Epidermal melanocyte (primary cell): ENCODE measurements at regions not wholly inside any gene's neighbourhood (a gene's known extent, or its start where the extent isn't known, plus 50 kb on each side); places are given as distances from the start of the nearest gene placed in this dataset.
A peak's percentile ranks its signal among the peaks of the same experiment; 100 is the strongest.
"Not testable (repeated sequence)": the region's sequence is repeated elsewhere in the genome, so short reads cannot be mapped to it uniquely, and the experiment has no call there.

Source experiments
- DNase-seq: peaks from one replicate; pipeline ENCODE4 v3.0.0; 2011; ENCODE audit warnings: low spot score; ENCODE audit not compliant: insufficient read length

GRCh38 chr2:131639001-131639620 lies 111.4 kb downstream of the CCDC74A start:
- DNase-seq, result not testable (repeated sequence)

DNA sequence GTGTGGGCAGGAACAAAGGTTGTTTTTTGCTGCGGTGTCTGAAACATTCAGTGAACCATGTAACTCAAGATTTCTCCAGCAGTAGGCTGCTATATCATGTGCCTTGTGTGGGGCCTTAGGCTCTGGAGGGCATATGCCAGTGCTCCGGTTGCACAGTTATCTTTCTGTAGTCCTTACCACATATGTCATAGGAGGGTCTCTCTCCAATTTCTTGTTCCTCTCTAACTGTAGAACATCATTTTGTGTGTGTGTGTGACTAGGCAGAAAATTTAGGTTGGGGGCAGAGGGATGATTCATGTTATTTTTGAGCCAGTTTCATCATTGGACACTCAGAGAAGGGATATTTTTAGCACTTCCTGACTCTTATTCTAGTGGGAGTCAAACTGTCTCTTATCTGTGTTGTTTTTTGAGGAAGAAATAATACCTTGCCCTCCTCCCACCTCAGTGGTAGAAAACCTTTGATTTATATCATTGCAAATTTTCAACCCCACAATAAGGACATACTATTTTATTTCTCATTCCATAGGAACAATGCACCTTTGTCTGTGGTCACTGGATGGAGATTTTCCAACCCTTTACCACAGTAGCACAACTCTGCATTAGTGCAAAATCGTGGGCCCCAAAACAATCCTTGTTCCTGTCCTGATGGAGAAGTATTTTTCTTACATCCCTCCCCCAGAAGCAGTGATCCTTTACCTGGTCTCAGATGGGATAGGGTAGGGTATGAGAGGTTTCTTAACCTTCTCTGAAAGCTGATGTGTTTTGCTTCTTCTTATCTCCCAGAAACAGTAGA lies 113.9 kb downstream of the CCDC74A start:
- DNase-seq, result peak; percentile 21

GRCh38 chr2:131643180-131643579 lies 115.5 kb downstream of the CCDC74A start:
- not testable (repeated sequence) for DNase-seq

GRCh38 chr2:131645177-131645765 lies 117.6 kb downstream of the CCDC74A start:
- DNase-seq, result no peak

DNA sequence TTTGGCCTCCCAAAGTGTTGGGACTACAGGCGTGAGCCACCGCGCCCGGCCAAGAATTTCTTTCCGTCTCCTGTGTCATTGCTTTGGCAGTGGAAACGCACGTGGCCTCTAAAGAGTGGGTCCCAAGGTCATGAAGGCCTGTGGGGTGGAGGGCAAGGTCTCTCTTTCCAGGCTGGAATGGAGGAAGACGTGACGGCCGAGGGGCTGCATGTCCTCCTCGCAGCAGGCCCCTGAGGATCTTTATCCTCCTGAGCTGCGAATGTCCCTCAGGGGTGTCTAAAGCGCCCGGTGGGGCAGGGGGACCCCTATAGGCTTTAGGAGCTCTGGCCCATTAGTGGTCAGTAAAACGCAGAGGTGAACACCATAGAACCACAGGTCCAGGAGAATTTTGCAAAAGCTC lies 118.5 kb downstream of the CCDC74A start:
- DNase-seq, result not testable (repeated sequence)

DNA sequence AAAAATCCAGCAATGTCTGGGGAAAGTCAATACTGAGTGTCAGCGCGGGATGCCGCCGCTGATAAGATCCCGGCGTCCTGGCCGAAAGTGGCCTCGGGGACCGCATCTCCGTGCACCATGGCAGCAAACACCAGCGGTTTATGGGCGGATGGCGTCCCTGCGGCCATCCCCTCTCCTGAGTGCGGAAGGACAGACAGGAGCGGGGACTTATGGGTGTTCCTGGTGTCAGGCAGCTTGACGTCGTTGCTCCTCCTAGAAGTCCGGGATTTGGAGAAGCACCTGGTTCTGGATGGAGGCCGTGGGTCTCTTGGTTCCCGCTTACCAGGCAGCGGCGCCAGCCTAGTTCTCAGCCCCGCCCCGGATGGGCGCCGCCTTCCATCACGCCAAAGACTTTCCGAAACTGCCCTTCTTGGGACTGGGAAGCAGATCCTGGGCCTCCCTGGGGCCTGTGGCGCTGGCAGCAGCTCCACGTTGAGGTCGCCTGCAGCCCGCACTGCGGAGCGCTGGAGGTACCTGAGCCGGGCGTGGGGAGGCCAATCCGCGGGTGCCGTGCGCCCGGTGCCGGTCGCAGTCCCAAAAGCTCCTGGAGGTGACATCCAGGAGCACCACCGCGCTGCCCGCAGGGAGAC lies 119.1 kb downstream of the CCDC74A start:
- no peak for DNase-seq

DNA sequence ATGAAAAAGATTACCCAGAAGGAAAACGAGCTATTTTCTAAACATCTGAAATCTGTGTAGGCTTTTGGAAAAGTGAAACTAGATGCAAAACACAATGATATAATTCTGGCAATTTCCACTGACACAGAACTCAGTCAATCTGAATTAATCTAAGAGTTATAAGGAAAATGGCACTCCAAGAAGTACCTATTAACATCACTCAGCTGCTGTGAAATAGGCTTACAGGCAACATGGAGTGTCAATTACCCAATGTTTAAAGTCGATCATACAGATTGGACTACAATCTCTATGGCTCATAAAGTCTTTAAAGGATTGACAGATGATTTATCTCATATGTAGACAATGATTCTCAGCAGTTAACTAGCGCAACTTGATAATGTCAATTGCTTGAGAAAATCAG lies 120.9 kb downstream of the CCDC74A start:
- DNase-seq, result not testable (repeated sequence)

DNA sequence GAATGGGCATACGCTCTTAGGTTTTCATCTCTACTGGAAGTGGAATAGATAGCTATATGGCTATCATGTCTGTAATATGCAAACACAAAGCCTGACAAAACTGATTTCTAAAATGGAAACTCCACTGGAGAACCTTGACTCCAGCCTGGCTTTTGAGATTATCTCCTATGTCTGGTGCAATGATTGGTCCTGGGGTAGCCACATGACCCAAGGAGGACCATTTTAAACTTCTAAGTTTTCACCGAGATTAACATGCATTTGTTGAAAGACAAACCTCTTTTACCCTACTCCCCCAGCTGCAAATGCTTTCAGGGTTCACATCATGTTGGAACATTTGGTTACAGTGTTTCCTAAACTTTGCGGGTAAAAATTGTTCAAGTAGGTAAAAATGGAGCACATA lies 124.6 kb downstream of the CCDC74A start:
- not testable (repeated sequence) for DNase-seq

- DNase-seq, result not testable (repeated sequence)
Measured at GRCh38 chr2:131654107-131654506, 126.4 kb downstream of the CCDC74A start.

DNA sequence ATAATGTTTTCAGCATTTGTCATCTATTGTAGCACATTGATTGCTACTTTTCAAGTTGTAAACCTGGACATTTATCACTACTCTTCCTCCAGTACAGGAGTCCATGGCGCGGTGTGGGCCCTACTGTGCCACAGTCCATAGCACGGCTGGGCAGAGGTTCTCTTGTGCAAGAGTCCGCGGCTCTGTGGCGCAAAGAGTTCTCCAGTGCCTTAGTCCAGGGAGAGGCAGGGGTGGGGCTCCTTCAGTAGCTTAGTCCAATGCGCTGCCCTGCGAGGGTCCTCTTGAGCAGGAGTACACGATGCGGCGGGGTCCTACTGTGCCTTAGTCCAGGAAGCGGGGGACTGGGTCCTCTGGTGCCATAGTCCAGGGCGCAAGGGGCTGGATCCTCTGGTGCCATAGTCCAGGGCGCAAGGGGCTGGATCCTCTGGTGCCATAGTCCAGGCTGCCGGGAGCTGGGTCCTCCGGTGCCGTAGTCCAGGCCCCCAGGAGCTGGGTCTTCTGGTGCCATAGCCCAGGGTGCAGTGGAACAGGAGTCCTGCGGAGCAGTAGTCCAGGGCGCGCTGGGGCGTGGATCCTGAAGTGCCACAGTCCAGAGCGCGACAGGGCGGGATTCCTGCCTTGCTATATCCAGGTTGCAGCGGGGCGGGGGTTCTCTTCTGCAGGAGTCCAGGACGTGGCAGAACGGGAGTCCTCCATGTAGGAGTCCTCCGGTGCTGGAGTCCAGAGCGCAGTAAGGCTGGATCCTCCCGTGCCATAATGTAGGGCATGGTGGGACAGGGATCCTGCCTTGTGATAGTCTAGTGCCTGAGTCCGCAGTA lies 129.3 kb downstream of the CCDC74A start:
- DNase-seq, result no peak

DNA sequence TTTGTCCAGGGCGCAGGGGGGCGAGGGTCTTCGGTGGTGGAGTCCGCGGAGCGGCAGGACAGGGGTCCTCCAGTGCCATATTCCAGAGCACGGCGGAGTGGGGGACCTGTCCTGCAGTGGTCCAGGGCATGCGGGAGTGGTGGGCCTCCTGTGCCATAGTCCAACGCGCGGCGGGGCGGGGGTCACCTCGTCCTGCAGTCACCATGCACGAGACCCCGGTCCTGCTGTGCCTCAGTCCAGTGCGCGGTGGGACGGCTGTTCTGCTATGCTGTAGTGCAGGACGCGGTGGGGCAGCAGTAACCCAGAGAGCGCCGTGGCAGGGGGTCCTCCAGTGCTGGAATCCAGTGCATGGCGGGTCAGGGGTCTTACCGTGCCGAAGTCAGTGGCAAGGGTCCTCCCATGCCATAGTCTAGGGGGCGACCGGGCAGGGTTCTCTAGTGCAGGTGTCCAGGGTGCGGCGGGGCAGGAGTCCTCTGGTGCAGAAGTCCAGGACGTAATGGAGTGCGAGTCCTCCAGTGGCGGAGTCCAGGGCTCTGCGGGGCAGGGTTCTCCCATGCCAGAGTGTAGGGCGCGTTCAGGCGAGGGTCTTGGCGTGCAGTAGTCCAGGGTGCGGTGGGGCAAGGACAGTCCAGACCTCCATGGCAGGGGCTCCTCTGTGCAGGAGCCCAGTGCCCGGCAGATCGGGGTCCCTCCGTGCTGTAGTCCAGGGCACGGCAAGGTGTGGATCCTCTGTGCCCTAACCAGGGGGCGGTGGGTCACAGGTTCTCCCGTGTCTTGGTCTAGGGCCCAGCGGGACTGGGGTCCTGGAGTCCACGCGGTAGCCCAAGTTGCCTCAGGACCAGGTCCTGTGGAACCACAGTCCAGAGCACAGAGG lies 130.4 kb downstream of the CCDC74A start:
- no peak for DNase-seq

DNA sequence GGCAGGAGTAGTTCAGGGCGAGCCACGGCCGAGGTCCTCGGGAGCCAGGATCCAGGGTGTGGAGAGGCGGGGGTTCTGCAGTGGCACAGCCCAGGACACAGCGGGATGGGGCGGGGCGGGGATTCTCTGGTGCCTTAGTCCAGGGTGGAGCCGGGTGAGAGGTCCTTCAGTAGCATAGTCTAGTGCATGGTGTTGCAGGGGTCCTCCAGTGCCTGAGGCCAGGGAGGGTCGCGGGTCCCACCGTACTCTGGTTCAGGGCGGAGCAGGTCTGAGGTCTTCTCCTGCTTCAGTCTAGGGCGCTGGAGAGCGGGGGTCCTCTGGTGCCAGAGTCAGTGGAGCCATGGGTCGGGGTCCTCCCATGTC lies 131.1 kb downstream of the CCDC74A start:
- no peak for DNase-seq

DNA sequence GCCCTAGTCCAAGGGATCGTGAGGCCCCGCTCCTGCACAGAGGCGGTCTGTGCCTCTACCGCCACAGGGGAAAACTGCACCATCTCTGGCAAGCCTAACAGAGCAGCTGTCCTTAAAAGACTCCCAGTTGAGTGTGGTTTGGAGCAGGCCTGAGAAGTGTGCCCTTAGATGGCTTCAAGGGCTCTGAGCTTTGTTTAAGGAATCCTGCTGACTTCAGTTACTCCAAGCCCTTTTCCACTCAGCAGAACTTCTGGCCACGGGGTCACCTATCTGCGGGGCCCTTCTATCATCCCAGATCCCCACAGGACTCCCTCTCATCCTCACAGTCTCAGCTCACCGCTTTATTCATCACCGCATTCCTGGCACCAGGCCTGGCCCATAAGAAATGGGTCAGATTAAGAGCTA lies 131.5 kb downstream of the CCDC74A start:
- no peak for DNase-seq

- not testable (repeated sequence) for DNase-seq
Measured at GRCh38 chr2:131661101-131661782, 133.6 kb downstream of the CCDC74A start.

- DNase-seq, result not testable (repeated sequence)
Measured at GRCh38 chr2:131661884-131662535, 134.3 kb downstream of the CCDC74A start.

GRCh38 chr2:131663501-131663900 lies 135.8 kb downstream of the CCDC74A start:
- not testable (repeated sequence) for DNase-seq

DNA sequence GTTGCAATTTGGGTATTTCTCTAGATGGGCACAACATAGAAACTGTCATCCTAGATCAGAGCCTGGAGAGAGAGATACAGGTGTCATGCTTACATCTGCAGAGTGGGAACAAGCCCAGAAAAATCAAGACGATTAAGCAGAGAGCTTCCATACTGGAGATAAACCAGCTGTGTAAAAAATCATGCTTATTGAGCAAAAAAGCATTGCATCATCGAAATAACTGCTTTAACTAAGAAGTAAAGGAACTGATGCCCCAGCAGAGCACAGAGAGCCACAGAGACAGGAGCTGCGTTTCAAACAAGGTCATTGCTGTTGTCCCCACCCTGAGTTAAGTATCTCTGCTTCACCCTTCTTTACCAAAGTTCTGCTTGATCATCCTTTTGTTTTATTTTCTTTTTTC lies 138.0 kb downstream of the CCDC74A start:
- DNase-seq, result not testable (repeated sequence)

DNA sequence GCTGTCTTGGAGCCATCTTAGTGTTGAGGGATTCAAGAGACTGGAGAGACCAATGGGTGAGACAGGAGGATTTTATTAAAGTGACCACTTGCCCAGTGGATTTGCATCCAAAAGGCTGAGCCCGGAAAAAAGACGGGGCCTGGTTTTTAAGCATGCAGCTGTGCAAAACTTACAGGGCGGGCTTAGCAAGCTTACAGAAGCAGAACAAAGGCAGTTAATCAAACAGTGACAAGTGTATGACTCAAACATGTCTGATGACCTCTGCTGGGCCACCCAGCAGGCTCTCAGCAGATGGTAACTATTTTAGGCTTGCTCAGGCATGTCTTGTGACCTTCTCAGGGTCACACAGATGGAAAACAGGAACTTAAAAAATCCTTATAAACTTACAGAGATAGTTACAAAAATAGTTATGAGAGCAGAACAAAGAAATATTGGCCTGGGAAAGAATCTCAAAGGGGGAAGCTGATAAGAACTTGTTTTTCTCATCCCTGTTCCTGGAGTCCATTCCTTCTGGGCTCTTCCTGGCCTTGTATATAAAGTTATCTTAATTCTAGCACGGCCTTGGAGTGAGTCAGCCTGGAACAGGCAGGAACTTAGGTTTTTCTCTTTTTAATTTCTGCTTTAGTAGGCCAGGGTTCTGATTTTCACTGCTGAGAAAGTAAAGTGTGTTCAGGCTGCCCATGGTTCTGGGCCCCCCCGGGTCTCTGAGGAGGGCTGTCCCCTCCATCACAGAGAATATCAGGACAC lies 141.3 kb downstream of the CCDC74A start:
- not testable (repeated sequence) for DNase-seq
